LHCN-M2 (cell line): ENCODE measurements at regions not wholly inside any gene's neighbourhood (a gene's known extent, or its start where the extent isn't known, plus 50 kb on each side); places are given as distances from the start of the nearest gene placed in this dataset.

Experiments used
- DNase-seq: peaks from one replicate; pipeline ENCODE4 v3.0.0-alpha.2; 2012; ENCODE audit warnings: low read depth

DNA sequence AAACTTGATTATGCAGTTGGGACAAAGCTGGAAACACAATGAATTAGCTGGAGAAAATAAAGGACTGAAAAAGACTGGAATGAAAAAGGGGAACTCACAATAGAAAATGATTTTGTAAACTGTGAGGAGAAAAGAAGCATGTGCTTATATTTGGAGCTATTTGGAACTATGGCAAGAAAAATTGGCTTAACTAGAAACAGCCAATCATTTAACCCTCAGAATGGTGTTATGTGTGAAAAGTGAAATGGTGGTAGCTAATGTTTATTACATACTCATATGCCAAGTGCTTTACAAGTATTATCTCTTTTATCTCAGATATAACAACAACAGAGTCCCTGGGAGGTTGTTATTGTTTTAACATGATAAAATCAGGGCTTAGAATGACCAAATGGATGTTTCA, 583.1 kb upstream of the SEL1L start:
- DNase-seq: no peak

GRCh38 chr14:82122655-82123054, 589.0 kb upstream of the SEL1L start:
- DNase-seq: no peak

DNA sequence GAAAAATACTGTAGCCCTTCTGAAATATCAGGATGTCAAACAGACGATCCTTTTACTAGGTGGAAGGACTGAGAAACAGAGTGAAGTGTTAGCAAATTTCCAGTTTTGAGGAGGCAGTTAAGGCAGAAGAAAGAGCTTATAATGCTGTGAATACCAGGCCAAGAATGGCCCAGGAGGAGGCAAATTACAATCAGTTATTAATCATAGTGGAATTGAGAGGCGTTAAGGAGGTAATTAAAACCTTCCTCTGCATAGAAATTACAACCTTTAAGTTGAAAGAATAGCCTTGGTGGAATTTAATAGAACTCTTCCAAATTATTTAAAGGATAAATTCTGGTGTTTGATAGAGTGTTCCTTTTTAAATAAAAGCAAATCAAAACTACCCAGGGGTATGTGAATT, 590.9 kb upstream of the SEL1L start:
- no peak for DNase-seq

DNA sequence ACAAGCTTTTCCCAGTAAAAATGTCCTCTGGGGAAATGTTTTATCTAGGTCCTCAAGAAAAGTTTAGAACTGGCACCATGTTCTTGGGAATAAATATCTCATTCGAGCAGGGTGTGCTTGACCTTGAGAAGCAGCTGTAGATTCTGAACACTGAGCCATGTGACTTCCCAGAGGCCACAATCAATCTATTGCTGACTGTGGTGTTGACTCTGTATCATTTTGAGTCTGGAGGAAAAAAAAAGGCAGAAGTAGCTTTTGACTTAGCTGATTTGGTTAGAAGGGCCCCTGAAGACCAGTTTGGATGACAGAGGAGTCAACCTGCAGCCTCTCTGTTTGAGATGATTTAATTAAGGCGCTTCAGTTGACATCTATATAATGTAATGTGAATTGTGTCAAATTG, 592.4 kb upstream of the SEL1L start:
- DNase-seq: no peak

- DNase-seq: no peak
Observed at GRCh38 chr14:82134411-82134810, 600.8 kb upstream of the SEL1L start.

- no peak for DNase-seq
Observed at GRCh38 chr14:82138431-82138830, 604.8 kb upstream of the SEL1L start.

DNA sequence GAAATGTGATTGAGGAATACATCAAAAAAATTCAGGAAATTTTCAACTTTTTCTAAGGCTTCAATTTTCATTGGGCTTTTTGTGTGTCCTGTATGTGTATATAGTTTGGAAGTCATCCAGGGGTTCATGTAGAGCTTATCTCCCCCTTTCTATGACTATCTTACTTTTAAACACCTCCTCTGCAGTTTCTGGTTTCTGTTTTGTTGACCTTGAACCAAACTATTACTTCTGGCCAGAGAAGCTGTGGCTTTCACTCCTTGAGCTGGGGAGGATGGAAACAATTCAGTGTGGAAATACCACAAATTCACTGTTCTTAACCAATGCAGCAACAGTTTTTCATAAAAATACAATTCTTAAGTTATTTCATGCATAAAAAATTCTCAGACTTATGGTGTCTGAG, 613.2 kb upstream of the SEL1L start:
- no peak for DNase-seq

DNA sequence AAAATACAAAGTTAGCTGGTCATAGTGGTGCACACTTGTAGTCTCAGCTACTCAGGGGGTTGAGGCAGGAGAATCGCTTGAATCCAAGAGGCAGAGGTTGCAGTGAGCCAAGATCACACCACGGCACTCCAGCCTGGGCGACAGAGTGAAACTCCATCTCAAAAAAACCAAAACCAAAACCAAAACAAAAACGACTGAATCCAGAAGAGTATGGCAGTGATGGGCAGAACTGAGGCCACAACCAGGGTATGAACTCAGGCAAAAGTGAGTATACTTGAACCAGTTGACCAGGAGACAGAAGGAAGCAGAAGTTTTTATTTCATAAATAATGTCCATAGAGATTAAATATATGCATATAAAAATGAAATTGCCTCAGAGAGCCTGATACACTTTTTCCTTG, 620.0 kb upstream of the SEL1L start:
- DNase-seq: no peak

DNA sequence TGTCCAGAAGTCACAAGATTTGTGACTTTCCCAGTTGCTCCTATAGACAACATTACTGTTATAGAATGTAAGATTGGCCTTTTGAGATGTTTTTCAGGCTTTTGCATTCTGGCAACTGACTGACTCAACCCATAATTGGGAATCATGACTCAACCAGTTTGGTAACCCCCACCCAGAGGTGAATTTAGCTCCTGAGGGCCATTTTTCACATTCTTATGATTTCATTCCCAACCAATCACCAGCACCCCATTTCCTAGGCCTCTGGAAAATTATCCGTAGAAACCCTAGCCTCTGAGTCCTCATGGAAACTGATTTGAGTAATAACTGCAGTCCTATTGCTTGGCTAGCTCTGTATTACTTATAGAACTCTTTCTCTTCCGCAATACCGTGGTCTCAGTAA, 626.0 kb upstream of the SEL1L start:
- no peak for DNase-seq

GRCh38 chr14:82180139-82180538, 646.5 kb upstream of the SEL1L start:
- no peak for DNase-seq

GRCh38 chr14:82182646-82183045, 649.0 kb upstream of the SEL1L start:
- DNase-seq: no peak

GRCh38 chr14:82190742-82191141, 657.1 kb upstream of the SEL1L start:
- DNase-seq: no peak

DNA sequence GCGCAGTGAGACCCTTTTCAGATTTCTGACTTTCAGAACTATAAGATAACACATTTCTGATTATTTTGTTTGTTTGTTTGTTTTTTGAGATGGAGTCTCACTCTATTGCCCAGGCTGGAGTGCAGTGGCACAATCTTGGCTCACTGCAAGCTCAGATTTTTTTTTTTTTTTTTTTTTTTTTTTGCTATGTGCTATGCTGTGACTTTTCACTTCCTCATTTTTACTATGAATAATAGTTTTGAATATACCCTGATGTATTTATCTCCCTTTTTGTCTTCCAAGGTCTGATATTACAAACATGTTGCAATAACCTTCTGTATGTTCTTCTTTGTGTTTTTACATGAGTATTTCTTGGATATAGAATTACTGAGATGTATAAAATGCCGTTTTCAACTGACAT, 658.7 kb upstream of the SEL1L start:
- no peak for DNase-seq

DNA sequence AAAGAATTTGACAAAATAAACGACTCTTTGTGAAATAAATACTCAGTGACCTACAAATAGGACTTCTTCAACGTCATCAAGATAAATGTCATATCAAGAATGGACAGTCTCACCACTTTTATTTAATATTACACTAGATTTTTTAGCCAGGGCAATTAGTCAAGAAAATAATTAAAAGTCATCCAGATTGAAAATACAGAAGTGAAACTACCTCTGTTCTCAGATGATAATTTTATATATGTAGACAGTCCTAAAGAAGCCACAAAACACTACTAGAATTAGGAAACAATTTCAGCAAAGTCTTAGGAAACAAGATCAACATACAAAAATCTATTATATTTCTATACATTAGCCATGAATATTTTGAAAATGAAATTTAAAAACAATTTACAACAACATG, 689.6 kb upstream of the SEL1L start:
- no peak for DNase-seq

DNA sequence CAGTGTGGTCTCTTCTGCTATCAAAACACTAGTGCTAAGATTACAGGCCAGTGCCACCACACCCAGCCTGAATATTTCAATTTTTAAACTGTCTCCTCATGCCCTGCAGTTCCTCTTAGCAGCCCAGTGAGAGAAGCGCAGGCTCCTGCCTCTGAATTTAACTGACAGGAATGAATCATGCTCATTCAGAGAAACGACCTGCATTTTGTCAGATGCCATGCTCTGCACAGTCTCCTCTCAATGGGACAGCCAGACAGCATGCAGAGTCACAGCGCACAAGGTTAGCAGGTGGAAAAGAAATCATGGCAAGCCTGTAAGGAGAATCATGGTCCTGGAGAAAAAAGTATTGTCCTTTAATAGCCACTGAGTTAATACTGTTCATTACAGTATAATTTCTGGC, 691.0 kb upstream of the SEL1L start:
- DNase-seq: no peak

DNA sequence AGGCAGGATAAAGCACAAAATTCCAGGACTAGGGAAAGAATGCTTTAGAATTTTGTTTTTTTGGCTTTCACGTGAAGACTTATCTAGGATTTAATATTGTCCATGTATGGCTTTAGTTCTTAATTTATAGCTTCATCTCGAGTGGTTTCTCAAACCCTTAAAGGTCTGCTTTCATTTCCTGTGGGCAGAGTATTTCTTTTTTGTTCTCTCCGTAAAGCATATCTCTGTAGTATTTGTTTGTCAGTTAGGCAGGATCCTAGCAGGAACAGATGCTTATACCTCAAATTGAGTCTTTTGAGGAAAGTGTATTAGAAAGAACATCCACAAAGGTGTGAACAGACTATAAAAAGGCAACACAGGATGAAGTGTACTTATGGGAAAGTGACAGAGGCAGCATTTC, 697.1 kb upstream of the SEL1L start:
- no peak for DNase-seq

DNA sequence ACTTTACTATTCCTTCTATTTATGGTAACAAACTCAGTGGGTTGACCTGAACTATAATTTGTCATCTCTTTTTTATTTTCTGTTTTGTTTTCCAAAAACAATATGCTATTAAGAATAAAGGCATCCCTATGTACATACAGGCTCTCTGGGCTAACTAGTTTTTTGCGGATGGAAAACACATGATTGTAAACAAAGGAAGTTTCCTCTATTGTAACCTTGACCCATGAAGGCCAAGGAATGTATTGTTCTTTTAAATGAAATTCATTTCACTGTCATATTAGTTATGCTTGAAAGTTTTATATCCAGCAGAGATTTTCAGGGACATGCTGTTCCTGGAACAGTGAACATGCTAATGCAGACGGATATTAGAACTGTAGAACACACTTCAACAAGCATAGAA, 705.0 kb upstream of the SEL1L start:
- no peak for DNase-seq

DNA sequence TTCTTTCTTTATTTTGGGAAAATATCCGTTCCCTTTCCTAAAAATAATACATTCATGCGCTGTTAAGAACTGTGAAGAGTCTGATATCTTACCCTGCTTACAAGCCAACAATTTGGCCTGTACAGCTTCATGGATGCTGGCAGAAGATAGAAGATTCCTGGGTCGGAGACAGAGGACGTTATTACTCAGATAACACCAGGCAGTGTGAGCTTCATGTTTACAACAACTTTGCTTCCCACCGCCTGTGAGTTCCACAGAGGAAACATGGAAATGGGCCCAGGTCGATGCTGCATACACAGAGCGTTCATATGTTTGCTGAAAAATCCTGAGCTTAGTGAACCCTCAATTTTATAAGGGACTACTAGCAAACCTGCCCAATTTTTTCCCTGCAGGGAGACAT, 705.6 kb upstream of the SEL1L start:
- no peak for DNase-seq

DNA sequence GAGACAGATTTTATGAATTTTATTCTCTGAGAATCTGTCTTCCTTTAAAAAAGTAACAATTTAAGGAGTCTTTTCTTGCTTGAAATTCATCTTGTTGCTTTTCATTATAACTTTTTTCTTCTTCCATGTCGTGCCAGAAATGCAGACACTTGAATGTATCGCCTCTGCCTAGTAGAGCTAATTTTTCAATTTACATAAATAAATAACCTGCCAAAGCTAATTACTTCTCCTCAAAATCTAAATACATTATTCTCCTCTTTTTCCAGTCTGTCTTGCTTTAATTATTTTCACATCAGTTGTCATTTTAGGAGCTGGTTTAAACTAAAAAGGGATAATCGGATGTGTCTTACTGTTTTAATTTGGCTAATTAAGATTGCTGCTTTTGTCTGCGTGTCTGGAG, 711.1 kb upstream of the SEL1L start:
- DNase-seq: no peak

DNA sequence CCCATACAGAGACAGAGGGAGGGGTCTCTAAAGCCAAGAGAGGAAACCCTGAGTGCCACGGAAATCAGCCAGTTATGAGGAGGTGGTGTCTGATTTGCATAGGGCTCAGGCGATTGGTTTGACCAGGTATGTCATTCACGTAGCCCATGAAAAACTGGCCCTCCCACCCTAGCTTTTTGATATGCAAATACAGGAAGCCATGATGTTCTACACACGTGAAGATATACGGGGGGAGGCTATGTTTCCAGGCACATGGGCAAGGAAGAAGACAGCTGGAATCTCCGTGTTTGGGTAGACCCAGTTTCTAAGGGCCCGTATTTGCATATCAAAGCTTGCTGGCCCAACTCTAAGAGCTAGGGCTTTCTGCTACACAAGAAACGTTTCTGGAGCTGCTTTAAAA, 717.8 kb upstream of the SEL1L start:
- no peak for DNase-seq

- DNase-seq: no peak
Observed at GRCh38 chr14:82270286-82270685, 736.6 kb upstream of the SEL1L start.

DNA sequence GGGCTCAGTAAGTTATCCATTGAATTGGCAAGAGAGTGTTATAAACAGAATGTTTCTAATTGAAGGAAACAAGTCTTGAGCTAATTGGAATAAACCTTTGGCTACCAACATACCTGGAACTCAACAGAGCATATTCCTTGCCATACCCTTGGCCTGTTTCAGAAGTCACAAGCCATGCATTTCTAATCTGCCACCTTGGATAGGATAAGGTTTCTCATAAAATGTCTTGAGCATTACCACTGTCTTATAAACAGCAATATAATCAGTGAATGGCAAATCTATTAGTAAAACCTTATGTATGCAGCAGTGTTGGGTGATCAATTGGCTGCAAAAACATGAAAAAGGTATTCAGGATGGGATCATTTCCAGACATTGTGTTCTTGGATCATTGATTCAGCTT, 765.2 kb upstream of the SEL1L start:
- DNase-seq: no peak

GRCh38 chr14:82309199-82309598, 775.5 kb upstream of the SEL1L start:
- DNase-seq: no peak

DNA sequence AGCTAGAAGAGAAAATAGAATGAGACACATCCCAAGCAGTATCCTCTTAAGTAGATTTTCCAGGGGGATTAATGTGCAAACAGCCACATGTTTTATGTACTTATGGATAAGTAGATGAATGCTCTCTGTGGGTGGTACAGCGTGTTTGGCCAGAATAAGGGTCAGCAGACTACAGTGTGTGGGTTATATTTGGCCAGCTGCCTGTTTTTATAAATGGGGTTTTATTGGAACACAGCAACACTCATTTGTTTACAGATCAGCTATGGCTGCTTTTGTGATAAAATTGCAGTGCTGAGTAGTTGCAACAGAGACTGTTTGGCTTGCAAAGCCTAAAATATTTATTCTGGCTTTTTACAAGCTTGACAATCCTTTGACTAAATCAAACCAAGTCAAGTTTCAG, 780.2 kb upstream of the SEL1L start:
- DNase-seq: no peak

DNA sequence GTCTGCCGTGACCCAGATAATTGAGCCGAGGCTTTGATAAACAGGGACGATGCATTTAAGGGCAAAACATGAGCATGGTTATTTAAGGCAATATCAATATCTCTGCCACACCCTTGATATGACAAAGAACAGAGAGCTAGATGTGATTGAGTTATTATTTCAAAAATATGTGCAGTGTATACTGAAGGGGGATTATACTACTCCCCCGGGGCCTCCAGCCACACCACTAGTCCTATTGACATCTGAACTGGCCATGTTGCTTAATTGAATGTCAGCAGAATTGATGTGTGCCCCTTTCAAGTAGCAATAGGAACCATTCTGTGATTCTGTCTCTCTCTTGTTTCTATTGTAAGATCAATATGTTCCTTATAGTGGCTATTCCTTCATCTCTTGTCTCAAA, 794.8 kb upstream of the SEL1L start:
- no peak for DNase-seq
